ENCODE measurements at regions not wholly inside any gene's neighbourhood (a gene's known extent, or its start where the extent isn't known, plus 50 kb on each side); places are given as distances from the start of the nearest gene placed in this dataset.

DNA sequence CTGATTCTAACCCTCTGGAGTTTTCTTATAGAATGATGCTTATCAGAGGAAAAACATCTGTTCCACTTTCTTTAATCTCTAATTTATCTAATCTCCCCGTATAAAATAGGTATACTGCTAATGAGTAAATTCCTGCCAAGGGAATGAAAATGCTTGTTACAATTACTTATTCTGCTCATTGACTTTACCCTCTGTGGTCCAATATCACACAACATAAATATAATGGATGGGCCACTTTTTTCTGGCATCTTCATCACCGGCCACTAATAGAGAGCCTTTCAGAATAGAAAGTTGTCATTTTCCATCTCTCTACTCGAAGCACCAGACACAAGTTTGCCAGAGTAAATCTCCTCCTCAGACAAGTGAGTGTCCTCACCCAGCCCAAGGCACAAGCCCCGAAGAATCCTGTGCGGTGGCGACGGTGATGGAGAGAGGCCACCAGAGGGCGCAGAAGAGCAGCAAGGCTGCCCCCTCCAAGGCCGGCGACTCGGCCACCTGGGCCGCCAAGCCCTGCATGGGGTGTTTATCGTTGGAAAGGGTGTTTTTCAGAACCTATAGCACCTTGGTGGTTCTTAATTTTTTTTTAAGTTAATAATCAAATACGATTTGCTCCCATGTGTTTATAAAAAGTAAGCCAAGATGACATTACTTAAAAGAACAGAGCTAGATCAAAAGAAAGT, 212.9 kb upstream of the ARID1B start:
- peak; percentile 65 to 83 for DNase-seq
- TF ChIP-seq GATA1 (IDR thresholded peaks at IDR 0.05; ENCODE audit: low read depth, low read length) (no peak), POLR2A (IDR thresholded peaks at IDR 0.05; ENCODE audit: low read length) (no peak)

DNA sequence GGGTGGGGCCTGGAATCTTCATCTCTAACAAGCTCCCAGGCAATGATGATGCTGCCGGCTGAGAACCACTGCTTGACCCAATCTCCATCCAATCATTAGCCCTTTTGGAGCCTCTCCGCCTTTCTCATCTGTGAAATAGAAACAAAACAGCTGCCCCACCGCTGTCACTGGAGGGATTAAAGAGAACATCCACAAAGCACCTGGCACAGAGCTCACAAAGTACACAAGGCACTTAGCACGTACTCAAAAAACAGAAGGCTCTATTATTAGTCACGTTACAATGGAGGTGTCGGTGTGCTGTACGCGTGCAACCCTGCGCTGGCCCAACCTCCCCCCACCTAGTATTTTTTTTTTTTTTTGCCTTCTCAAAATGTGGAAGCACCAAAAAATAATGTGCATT, 213.5 kb upstream of the ARID1B start:
- no peak for DNase-seq
- TF ChIP-seq GATA1 (IDR thresholded peaks at IDR 0.05; ENCODE audit: low read depth, low read length) (no peak), POLR2A (IDR thresholded peaks at IDR 0.05; ENCODE audit: low read length) (no peak)

DNA sequence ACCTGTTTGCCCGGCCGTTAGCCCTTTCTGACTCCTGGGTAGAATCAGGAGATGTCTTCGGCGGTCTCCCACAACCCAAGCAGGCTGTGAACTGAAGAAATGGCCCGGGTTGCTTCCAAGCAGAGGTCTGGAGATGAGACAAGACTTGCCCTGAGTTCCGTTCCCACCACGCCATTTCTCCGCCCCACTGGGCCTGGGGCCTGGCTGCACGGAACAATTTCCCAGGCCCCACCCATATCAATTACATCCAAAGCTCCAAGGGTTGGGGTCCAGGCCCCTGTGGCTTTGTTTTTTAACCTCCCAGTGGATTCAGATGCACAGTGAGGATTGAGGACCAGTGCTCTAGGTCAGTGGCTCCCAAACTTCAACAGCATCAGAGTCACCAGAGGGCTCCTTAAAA, 214.5 kb upstream of the ARID1B start:
- TF ChIP-seq POLR2A (IDR thresholded peaks at IDR 0.05; ENCODE audit: low read length) (no peak), GATA1 (IDR thresholded peaks at IDR 0.05; ENCODE audit: low read depth, low read length) (no peak)
- no peak for DNase-seq

DNA sequence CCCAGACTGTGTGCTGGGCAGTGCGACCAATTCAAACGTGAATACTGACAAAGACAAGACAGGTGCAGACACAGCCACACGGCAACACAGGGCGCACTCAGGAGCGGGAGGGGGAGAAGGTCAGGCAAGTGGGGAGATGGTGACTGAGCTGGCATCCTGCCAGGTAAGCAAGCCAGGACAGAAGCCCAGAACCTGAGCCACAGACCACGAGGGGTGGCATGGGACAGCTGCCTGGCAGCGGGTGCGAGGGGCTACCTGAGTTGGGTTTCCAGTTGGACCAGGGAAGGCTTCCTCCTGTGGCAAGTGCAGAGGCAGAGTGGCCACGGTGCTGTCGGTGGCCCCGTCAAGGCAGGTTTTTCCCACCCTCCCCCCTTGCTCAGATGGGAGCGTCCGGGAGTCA, 215.2 kb upstream of the ARID1B start:
- no peak for TF ChIP-seq POLR2A (IDR thresholded peaks at IDR 0.05; ENCODE audit: low read length)
- TF ChIP-seq GATA1 (IDR thresholded peaks at IDR 0.05; ENCODE audit: low read depth, low read length): no peak
- no peak for DNase-seq

GRCh38 chr6:156560476-156560875, 216.7 kb upstream of the ARID1B start:
- no peak for DNase-seq
- TF ChIP-seq POLR2A (IDR thresholded peaks at IDR 0.05; ENCODE audit: low read length) (no peak), GATA1 (IDR thresholded peaks at IDR 0.05; ENCODE audit: low read depth, low read length) (no peak)

GRCh38 chr6:156559162-156559690, 218.0 kb upstream of the ARID1B start:
- no peak for DNase-seq

DNA sequence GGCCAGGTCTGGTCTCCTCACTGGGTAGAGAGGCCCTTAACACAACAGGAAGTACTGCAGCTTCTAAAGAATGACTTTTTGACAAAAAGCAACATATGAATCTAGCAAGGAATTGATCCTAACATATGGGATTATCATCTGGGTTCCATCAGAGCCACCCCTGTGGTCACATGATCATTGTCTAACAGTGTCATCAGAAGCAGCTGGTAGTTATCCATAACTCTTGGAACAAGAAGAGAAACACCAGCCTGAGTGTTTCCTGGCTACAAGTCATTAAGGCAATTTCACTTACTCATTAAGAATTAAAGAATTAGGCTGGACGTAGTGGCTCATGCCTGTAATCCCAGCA, 219.3 kb upstream of the ARID1B start:
- no peak for DNase-seq
- no peak for TF ChIP-seq GATA1 (IDR thresholded peaks at IDR 0.05; ENCODE audit: low read depth, low read length)

More at GRCh38 chr6:156559162-156559690, 218.0 kb upstream of the ARID1B start:
- TF ChIP-seq GATA1 (IDR thresholded peaks at IDR 0.05; ENCODE audit: low read depth, low read length) (no peak), POLR2A (IDR thresholded peaks at IDR 0.05; ENCODE audit: low read length) (no peak)

DNA sequence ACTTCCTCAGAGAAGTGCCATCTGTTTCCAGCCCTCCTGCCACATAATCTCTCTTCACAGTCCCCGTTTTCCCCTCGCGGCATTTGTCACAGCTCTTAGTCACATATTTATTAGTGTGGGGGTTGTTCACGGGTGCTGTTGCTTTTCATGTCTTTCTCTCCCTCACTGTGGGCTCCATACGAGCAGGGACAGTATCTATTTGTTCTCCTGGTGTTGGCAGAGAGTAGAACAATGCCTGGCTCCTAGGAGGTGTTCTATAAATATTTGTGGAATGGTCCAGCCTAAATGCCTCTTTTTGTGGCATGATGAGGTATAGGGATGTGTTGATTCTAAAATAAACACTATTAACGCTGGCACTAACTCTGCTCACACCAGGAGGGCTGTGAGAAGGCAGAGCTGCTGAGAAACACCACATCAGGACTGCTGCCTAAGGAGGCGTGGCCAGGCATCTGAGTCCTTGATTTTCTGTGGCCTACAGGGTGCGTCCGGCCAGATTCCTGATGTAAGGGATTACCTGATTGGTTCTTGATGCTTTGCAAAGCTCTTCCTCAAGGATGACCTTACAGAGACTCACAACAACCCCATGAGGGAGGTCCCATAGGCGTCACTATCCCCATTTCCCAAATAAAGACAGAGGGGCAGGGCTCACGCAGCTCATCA, 219.8 kb upstream of the ARID1B start:
- TF ChIP-seq POLR2A (IDR thresholded peaks at IDR 0.05; ENCODE audit: low read length): no peak
- no peak for TF ChIP-seq GATA1 (IDR thresholded peaks at IDR 0.05; ENCODE audit: low read depth, low read length)
- DNase-seq: no peak

DNA sequence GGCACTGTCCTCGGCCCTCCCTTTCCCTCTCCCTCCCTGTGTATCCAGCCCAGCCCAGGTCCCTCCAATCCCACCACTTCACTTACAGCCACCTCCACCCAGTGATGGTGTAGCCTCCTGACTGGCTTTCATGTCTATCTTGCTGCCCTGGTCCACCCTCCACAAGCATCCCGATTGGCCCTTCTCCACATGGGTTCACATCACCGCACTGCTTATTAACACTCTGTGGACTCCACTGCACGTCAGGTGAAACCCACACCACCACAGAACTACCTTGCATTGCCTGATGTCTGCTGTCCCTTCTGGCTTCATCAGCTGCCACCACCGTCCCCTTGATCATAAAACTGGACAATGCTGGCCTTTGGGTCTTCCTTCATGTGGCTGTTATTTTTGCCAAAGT, 220.4 kb upstream of the ARID1B start:
- no peak for DNase-seq
- TF ChIP-seq POLR2A (IDR thresholded peaks at IDR 0.05; ENCODE audit: low read length): no peak
- TF ChIP-seq GATA1 (IDR thresholded peaks at IDR 0.05; ENCODE audit: low read depth, low read length): no peak

- TF ChIP-seq POLR2A (IDR thresholded peaks at IDR 0.05; ENCODE audit: low read length): no peak
- no peak for TF ChIP-seq GATA1 (IDR thresholded peaks at IDR 0.05; ENCODE audit: low read depth, low read length)
Observed at GRCh38 chr6:156555116-156555515, 222.1 kb upstream of the ARID1B start.

GRCh38 chr6:156554160-156554559, 223.0 kb upstream of the ARID1B start:
- no peak for DNase-seq
- TF ChIP-seq POLR2A (IDR thresholded peaks at IDR 0.05; ENCODE audit: low read length) (no peak), GATA1 (IDR thresholded peaks at IDR 0.05; ENCODE audit: low read depth, low read length) (no peak)

More at GRCh38 chr6:156555116-156555515, 222.1 kb upstream of the ARID1B start:
- no peak for DNase-seq

- TF ChIP-seq GATA1 (IDR thresholded peaks at IDR 0.05; ENCODE audit: low read depth, low read length) (no peak), POLR2A (IDR thresholded peaks at IDR 0.05; ENCODE audit: low read length) (no peak)
- DNase-seq: no peak
Observed at GRCh38 chr6:156552849-156553248, 224.3 kb upstream of the ARID1B start.

- TF ChIP-seq GATA1 (IDR thresholded peaks at IDR 0.05; ENCODE audit: low read depth, low read length): no peak
- TF ChIP-seq POLR2A (IDR thresholded peaks at IDR 0.05; ENCODE audit: low read length): no peak
- DNase-seq: no peak
Observed at GRCh38 chr6:156550949-156551348, 226.2 kb upstream of the ARID1B start.

DNA sequence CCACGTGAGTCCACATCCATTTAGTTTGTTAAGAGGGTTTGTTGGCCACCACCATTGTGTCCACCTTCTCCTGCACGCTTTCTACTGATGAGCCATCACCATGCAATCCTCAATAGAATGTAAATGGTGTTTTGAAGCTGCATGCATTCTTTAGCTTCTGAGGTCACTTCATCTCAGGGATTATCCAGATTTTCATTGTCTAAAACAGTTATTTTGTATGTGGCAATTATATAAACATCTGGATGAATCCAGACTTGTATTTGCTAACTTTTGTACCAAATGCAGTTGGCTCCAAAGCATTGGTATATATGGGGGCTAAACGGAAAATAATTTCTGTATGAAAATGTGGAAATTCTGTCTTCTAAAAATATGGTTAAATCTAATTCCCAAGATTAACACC, 231.2 kb upstream of the ARID1B start:
- no peak for DNase-seq
- TF ChIP-seq POLR2A (IDR thresholded peaks at IDR 0.05; ENCODE audit: low read length) (no peak), GATA1 (IDR thresholded peaks at IDR 0.05; ENCODE audit: low read depth, low read length) (no peak)

DNA sequence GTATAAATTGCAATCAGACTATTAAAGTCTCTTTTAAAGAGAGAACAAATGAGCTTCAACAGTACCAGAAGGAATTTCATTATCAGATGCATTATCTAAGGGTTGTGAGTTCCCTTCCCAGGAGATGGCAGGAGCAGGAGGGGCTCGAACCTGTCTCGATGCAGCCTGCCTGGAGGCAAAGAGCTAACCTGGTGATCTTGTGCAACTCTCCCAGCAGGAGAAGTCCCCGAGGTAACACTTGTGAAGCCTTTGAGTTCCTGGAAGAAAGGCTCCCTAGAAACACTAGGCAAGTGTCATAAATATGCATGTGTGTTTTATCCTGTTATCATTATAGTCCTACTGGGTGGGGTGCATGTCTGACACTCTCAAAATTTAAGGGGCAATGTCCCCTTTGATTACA, 232.2 kb upstream of the ARID1B start:
- TF ChIP-seq GATA1 (IDR thresholded peaks at IDR 0.05; ENCODE audit: low read depth, low read length) (no peak), POLR2A (IDR thresholded peaks at IDR 0.05; ENCODE audit: low read length) (no peak)
- DNase-seq: no peak
